ENCODE measurements at regions not wholly inside any gene's neighbourhood (a gene's known extent, or its start where the extent isn't known, plus 50 kb on each side); places are given as distances from the start of the nearest gene placed in this dataset.

DNA sequence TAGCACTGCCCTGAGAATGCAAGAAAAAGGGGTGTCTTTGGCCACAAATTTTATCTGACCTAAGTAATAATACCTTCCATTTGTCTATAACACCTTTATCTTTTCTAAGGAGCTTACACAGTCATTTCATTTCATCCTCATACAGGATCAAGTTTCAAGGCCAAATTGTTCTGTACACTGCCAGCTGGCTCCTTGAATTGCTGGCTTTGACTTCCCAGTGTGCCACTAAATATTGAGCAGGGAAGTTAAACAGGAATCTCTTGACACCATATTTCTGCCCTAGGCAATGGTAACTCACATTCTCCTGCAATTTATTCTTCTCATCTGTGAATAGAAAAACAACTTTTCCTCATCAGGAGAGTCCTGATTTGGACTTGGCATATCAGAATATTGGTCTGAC, 195.1 kb upstream of the LRP1B start:
- CTCF ChIA-PET: interaction anchor here (0.7 kb wide), 1 partner anchor 76 kb away, joined by 3 read pairs; no protein-coding TSS in a partner anchor
- no peak overlapping the region for H3K4me3 Mint-ChIP-seq (ENCODE audit: unreplicated experiment)
- no peaks in the 10 kb centered on the region for H3K27me3 Mint-ChIP-seq (ENCODE audit: insufficient read depth, unreplicated experiment)
- no TSS peak for BruUV-seq (replicated peaks)
- H3K36me3 Mint-ChIP-seq (ENCODE audit: insufficient read depth, unreplicated experiment): no peaks in the 10 kb centered on the region
- no peak for DNase-seq (ENCODE audit: unreplicated experiment)
- H3K4me1 Mint-ChIP-seq (ENCODE audit: insufficient read depth, unreplicated experiment): no peaks in the 10 kb centered on the region
- intact Hi-C loops (cut with micrococcal nuclease): no loop called here
- POLR2A ChIA-PET: no interaction called here
- H3K27ac Mint-ChIP-seq (ENCODE audit: low read depth, unreplicated experiment): no peak overlapping the region
- TF ChIP-seq, protein P1, sequence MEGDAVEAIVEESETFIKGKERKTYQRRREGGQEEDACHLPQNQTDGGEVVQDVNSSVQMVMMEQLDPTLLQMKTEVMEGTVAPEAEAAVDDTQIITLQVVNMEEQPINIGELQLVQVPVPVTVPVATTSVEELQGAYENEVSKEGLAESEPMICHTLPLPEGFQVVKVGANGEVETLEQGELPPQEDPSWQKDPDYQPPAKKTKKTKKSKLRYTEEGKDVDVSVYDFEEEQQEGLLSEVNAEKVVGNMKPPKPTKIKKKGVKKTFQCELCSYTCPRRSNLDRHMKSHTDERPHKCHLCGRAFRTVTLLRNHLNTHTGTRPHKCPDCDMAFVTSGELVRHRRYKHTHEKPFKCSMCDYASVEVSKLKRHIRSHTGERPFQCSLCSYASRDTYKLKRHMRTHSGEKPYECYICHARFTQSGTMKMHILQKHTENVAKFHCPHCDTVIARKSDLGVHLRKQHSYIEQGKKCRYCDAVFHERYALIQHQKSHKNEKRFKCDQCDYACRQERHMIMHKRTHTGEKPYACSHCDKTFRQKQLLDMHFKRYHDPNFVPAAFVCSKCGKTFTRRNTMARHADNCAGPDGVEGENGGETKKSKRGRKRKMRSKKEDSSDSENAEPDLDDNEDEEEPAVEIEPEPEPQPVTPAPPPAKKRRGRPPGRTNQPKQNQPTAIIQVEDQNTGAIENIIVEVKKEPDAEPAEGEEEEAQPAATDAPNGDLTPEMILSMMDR (IDR thresholded peaks at IDR 0.05; ENCODE audit: unreplicated experiment): no peak
- no peaks in the 10 kb centered on the region for H3K9me3 Mint-ChIP-seq (ENCODE audit: unreplicated experiment)

DNA sequence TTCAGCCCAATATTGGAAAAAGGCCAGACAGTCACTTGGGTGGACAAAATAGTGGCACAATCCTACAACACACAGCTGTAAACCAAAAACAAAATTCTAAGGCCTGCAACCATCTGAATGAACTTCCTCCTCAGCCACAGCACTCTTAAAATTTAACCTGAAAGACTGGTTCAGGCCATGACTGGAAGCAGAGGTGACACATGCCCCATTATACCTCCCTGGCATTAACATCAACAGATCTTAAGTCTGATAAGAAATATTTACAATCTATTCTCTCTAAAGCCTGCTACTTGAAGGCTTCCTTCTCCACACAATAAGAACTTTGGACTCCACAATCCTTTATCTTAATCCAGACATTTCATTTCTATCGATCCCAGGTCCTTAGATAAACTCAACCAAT, 192.4 kb upstream of the LRP1B start:
- Mint-ChIP-seq H3K9me3 (ENCODE audit: unreplicated experiment) (no peaks in the 10 kb centered on the region), H3K36me3 (ENCODE audit: insufficient read depth, unreplicated experiment) (peaks cover 3% of the 10 kb centered on the region), H3K27me3 (ENCODE audit: insufficient read depth, unreplicated experiment) (no peaks in the 10 kb centered on the region), H3K4me1 (ENCODE audit: insufficient read depth, unreplicated experiment) (no peaks in the 10 kb centered on the region), H3K4me3 (ENCODE audit: unreplicated experiment) (no peak overlapping the region), H3K27ac (ENCODE audit: low read depth, unreplicated experiment) (no peak overlapping the region)
- BruUV-seq (replicated peaks): no TSS peak
- TF ChIP-seq, protein P1 (IDR thresholded peaks at IDR 0.05; ENCODE audit: unreplicated experiment): no peak
- DNase-seq (ENCODE audit: unreplicated experiment): no peak
- intact Hi-C loops (cut with micrococcal nuclease): no loop called here
- ChIA-PET POLR2A (interaction anchor here (0.7 kb wide), 1 partner anchor 862 kb away, joined by 3 read pairs; no protein-coding TSS in a partner anchor), CTCF (no interaction called here)

DNA sequence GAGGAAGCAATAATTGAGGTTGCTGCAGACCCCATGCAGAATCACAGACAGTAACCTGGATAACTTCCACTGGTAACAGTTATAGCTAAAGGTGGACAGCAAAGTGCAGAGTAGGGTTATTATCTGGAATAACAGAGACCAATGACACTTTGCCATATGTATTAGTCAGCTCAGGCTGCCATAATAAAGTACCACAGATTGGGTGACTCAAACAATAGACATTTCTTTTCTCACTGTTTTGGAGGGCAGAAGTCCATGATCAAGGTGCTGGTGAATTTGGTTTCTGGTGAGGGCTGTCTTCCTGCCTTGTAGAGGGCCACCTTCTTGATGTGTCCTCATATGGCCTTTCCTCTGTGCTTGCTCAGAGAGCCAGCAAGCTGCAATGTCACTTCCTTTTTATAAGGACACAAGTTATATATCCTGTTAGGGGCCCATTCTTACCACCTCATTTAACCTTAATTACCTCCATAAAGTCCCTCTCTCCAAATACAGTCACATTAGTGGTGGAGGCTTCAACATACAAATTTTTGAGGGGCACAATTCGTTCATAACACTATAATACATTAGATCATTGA, 191.0 kb upstream of the LRP1B start:
- no peaks in the 10 kb centered on the region for H3K4me1 Mint-ChIP-seq (ENCODE audit: insufficient read depth, unreplicated experiment)
- ChIA-PET CTCF (interaction anchor here (0.6 to 1.0 kb wide), 2 partner anchors 26 to 212 kb away, joined by 3 to 4 read pairs; no protein-coding TSS in a partner anchor), POLR2A (no interaction called here)
- H3K27me3 Mint-ChIP-seq (ENCODE audit: insufficient read depth, unreplicated experiment): no peaks in the 10 kb centered on the region
- H3K27ac Mint-ChIP-seq (ENCODE audit: low read depth, unreplicated experiment): no peak overlapping the region
- peaks cover 7% of the 10 kb centered on the region for H3K36me3 Mint-ChIP-seq (ENCODE audit: insufficient read depth, unreplicated experiment)
- intact Hi-C loops (cut with micrococcal nuclease): no loop called here
- TF ChIP-seq, protein P1 (IDR thresholded peaks at IDR 0.05; ENCODE audit: unreplicated experiment): no peak
- H3K4me3 Mint-ChIP-seq (ENCODE audit: unreplicated experiment): no peak overlapping the region
- H3K9me3 Mint-ChIP-seq (ENCODE audit: unreplicated experiment): no peaks in the 10 kb centered on the region
- no peak for DNase-seq (ENCODE audit: unreplicated experiment)
- no TSS peak for BruUV-seq (replicated peaks)

DNA sequence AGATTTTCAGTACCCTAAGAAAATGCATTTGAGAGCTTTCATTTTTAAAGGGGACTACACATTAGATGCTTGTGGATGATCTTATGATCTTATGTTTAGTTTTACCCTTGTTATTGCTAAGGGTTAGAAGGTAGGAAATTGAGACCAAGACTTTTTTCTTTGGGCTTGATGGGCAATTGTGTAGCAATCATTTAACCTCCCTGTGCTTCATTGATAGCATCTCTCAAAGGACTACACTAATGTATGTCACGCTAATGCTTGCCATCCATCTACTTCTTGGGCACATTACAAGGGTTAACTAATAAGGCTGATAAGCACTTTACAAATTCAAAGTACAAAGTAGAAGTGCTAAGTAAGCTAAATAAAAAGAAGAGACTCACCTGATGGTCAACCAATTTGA, 189.3 kb upstream of the LRP1B start:
- CTCF ChIA-PET: no interaction called here
- POLR2A ChIA-PET: no interaction called here
- TF ChIP-seq, protein P1 (IDR thresholded peaks at IDR 0.05; ENCODE audit: unreplicated experiment): no peak
- Mint-ChIP-seq H3K4me3 (ENCODE audit: unreplicated experiment) (no peak overlapping the region), H3K4me1 (ENCODE audit: insufficient read depth, unreplicated experiment) (no peaks in the 10 kb centered on the region), H3K27me3 (ENCODE audit: insufficient read depth, unreplicated experiment) (no peaks in the 10 kb centered on the region), H3K36me3 (ENCODE audit: insufficient read depth, unreplicated experiment) (peaks cover 7% of the 10 kb centered on the region), H3K9me3 (ENCODE audit: unreplicated experiment) (no peaks in the 10 kb centered on the region), H3K27ac (ENCODE audit: low read depth, unreplicated experiment) (no peak overlapping the region)
- intact Hi-C loops (cut with micrococcal nuclease): no loop called here
- BruUV-seq (replicated peaks): no TSS peak
- no peak for DNase-seq (ENCODE audit: unreplicated experiment)

Measured in MCF 10A (cell line).